ENCODE measurements at regions not wholly inside any gene's neighbourhood (a gene's known extent, or its start where the extent isn't known, plus 50 kb on each side); places are given as distances from the start of the nearest gene placed in this dataset.

- TF ChIP-seq, protein P1, sequence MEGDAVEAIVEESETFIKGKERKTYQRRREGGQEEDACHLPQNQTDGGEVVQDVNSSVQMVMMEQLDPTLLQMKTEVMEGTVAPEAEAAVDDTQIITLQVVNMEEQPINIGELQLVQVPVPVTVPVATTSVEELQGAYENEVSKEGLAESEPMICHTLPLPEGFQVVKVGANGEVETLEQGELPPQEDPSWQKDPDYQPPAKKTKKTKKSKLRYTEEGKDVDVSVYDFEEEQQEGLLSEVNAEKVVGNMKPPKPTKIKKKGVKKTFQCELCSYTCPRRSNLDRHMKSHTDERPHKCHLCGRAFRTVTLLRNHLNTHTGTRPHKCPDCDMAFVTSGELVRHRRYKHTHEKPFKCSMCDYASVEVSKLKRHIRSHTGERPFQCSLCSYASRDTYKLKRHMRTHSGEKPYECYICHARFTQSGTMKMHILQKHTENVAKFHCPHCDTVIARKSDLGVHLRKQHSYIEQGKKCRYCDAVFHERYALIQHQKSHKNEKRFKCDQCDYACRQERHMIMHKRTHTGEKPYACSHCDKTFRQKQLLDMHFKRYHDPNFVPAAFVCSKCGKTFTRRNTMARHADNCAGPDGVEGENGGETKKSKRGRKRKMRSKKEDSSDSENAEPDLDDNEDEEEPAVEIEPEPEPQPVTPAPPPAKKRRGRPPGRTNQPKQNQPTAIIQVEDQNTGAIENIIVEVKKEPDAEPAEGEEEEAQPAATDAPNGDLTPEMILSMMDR (IDR thresholded peaks at IDR 0.05) = no peak
- H3K9me3 Mint-ChIP-seq = peaks cover 0 to 2% (median 0%) of the 10 kb centered on the region in 7 donors
- Histone ChIP-seq H3K27ac (ENCODE audit: low read depth in 1 of 2, low read length in 2 of 2) (no peak overlapping the region), H4K20me1 (ENCODE audit: insufficient read depth, low read length) (no peaks in the 10 kb centered on the region), H3K79me2 (ENCODE audit: insufficient read depth, low read length) (no peaks in the 10 kb centered on the region), H3K4me1 (ENCODE audit: control insufficient read depth in 1 of 2, insufficient read depth in 2 of 2, low read length in 2 of 2) (no peaks in the 10 kb centered on the region), H3K4me2 (replicated peaks; ENCODE audit: extremely low read depth, low read length, poor library complexity, severe bottlenecking) (no peak overlapping the region), H3K36me3 (replicated peaks in 1 of 2; ENCODE audit: control insufficient read depth in 1 of 2, insufficient read depth in 2 of 2, low read length in 2 of 2) (no peaks in the 10 kb centered on the region), H3K27me3 (ENCODE audit: control insufficient read depth in 2 of 2, insufficient read depth in 2 of 2, low read length in 2 of 2) (no peaks in the 10 kb centered on the region), H3K9me3 (replicated peaks in 1 of 2; ENCODE audit: control insufficient read depth in 1 of 2, insufficient read depth in 1 of 2, low read length in 2 of 2) (no peaks in the 10 kb centered on the region), H2AFZ (ENCODE audit: insufficient read depth, low read depth, low read length, poor library complexity, severe bottlenecking) (no peak overlapping the region), H3K9ac (ENCODE audit: insufficient read depth, low read length, poor library complexity, severe bottlenecking) (no peak overlapping the region), H3K4me3 (replicated peaks in 1 of 3; ENCODE audit: low read depth in 2 of 3, low read length in 3 of 3) (no peak overlapping the region)
- H3K4me3 Mint-ChIP-seq = no peak overlapping the region
- intact Hi-C loops (cut with micrococcal nuclease) = no loop called here
- whole genome bisulfite sequencing (ENCODE audit: insufficient coverage) = no CpG with 5 or more reads among the region's 1 CpG
- H3K27me3 Mint-ChIP-seq (ENCODE audit: low read depth in 3 of 3) = no peaks in the 10 kb centered on the region
- H3K4me1 Mint-ChIP-seq = no peaks in the 10 kb centered on the region
- H3K36me3 Mint-ChIP-seq = no peaks in the 10 kb centered on the region
- no peak for DNase-seq
- peak overlapping the region in 1 of 7 donors; percentile 15 for H3K27ac Mint-ChIP-seq
Observed at GRCh38 chr5:143695941-143696340, 116.0 kb upstream of the HMHB1 start.

DNA sequence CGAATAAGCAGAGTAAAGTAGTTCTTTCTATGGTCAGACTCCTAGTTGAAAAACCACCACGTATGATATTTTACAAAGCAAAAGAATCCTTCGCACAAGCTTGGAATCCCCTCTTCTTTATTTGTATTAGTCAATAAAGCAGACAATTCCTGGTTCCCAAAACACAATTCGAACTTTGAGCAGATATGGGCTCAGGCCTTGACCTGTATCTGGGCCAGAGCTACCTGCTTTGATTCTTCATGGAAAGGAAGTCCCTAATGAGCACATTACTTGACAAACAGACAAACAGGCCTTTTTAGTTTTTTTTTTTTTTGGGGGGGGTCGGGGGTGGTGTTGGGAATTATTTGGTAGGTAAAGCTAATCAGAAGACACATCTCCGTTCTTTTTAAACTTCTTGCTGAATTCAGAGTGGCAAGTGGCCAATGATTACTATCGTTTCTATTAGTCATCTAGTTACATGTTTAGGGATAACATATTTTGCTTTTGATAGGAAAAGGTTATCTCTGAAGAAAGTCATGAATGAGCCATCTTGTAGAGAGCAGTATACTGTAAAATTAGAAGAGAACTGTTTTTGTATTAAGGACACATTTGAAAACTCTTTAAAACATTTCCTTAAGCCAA is 116.6 kb upstream of the HMHB1 start:
- no peaks in the 10 kb centered on the region for H3K27me3 Mint-ChIP-seq (ENCODE audit: low read depth in 3 of 3)
- no peak overlapping the region for H3K4me2 ChIP-seq (replicated peaks; ENCODE audit: extremely low read depth, low read length, poor library complexity, severe bottlenecking)
- no peaks in the 10 kb centered on the region for H3K79me2 ChIP-seq (ENCODE audit: insufficient read depth, low read length)
- intact Hi-C loops (cut with micrococcal nuclease) = no loop called here
- H3K4me1 ChIP-seq (ENCODE audit: control insufficient read depth in 1 of 2, insufficient read depth in 2 of 2, low read length in 2 of 2) = no peaks in the 10 kb centered on the region
- H3K36me3 ChIP-seq (replicated peaks in 1 of 2; ENCODE audit: control insufficient read depth in 1 of 2, insufficient read depth in 2 of 2, low read length in 2 of 2) = no peaks in the 10 kb centered on the region
- H4K20me1 ChIP-seq (ENCODE audit: insufficient read depth, low read length) = no peaks in the 10 kb centered on the region
- 100% methylated on average over 1 of the region's 7 CpGs for WGBS (ENCODE audit: insufficient coverage)
- H3K4me3 ChIP-seq (replicated peaks in 1 of 3; ENCODE audit: low read depth in 2 of 3, low read length in 3 of 3) = no peak overlapping the region
- H3K27me3 ChIP-seq (ENCODE audit: control insufficient read depth in 2 of 2, insufficient read depth in 2 of 2, low read length in 2 of 2) = no peaks in the 10 kb centered on the region
- no peak for DNase-seq
- no peak overlapping the region for H3K4me3 Mint-ChIP-seq
- H3K9ac ChIP-seq (ENCODE audit: insufficient read depth, low read length, poor library complexity, severe bottlenecking) = no peak overlapping the region
- peak overlapping the region in 1 of 7 donors; percentile 17 for H3K27ac Mint-ChIP-seq
- peaks cover 0 to 2% (median 0%) of the 10 kb centered on the region in 7 donors for H3K9me3 Mint-ChIP-seq
- no peak overlapping the region for H2AFZ ChIP-seq (ENCODE audit: insufficient read depth, low read depth, low read length, poor library complexity, severe bottlenecking)
- TF ChIP-seq, protein P1 (IDR thresholded peaks at IDR 0.05) = no peak
- no peaks in the 10 kb centered on the region for H3K36me3 Mint-ChIP-seq
- no peaks in the 10 kb centered on the region for H3K4me1 Mint-ChIP-seq
- H3K27ac ChIP-seq (ENCODE audit: low read depth in 1 of 2, low read length in 2 of 2) = no peak overlapping the region
- no peaks in the 10 kb centered on the region for H3K9me3 ChIP-seq (replicated peaks in 1 of 2; ENCODE audit: control insufficient read depth in 1 of 2, insufficient read depth in 1 of 2, low read length in 2 of 2)
